A172 (cell line): ENCODE measurements at regions not wholly inside any gene's neighbourhood (a gene's known extent, or its start where the extent isn't known, plus 50 kb on each side); places are given as distances from the start of the nearest gene placed in this dataset.
A peak's percentile ranks its signal among the peaks of the same experiment; 100 is the strongest.
"Not testable (repeated sequence)": the region's sequence is repeated elsewhere in the genome, so short reads cannot be mapped to it uniquely, and the experiment has no call there.

Experiments
- DNase-seq: peaks from one replicate; pipeline ENCODE4 v3.0.0-alpha.2; 2015; ENCODE audit warnings: low spot score

DNA sequence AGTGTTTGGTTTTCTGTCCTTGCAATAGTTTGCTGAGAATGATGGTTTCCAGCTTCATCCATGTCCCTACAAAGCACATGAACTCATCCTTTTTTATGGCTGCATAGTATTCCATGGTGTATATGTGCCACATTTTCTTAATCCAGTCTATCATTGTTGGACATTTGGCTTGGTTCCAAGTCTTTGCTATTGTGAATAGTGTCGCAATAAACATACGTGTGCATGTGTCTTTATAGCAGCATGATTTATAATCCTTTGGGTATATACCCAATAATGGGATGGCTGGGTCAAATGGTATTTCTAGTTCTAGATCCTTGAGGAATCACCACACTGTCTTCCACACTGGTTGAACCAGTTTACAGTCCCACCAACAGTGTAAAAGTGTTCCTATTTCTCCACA, 269.8 kb upstream of the DCN start:
- DNase-seq = not testable (repeated sequence)

DNA sequence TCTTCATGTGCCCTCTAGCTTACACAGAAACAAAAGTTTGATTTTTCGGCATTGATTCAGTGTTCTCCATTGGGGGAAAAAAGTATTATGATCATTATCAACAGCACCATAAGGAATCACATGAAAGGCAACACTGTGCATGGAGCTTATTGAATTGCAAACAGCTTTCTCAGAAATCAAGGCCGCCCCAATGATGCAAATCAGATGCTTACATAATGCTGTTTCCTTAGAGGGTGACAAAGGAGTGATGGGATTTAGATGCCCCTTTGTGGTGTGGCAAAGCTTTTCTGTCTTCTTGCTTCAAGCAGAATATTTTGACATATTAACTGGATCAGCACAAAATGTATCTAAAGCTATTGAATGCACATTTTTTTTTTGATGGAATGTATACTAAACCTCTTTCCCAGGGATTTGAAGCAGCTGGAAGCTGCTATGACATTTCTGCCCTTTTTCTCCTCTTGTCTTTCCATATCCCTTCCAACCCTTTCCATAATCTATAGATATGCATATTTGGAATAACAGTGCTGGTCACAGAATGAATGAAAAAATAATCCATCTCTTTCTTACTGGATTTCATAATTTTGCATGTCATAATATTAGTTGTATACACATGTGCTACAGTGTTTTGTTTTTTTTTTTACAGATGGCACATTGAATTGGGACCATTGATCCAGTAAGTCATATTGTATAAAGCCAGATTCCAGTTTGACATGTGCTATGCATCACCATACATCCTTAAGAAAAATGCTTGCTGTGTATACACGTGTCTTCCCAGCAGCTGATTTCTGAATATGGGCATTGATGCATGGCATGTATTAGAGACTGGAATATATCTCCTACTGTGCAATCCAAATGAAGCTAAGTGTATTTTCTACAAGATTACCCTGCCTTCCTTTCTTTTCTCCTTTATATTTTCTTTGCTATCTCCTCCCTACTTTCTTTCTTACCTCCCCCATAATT, 259.7 kb upstream of the DCN start:
- DNase-seq = no peak

DNA sequence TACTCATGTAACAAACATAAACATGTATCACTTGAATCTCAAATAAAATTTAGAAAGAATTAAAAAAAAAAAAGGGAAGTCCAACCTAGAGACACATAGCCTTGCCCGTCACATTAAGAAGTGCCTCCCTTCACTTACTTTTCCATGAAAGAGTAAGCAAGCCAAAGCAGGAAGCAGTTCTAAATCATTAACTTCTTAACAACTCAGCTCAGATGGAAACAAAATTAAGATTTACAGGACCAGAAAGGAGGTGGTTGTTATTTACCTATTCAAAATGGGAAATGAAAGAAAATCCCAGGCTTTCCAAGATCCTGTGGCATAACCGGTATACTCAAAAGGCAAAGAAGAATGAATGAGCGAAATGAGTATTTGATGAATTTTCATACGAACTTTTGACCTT, 258.6 kb upstream of the DCN start:
- DNase-seq = no peak

DNA sequence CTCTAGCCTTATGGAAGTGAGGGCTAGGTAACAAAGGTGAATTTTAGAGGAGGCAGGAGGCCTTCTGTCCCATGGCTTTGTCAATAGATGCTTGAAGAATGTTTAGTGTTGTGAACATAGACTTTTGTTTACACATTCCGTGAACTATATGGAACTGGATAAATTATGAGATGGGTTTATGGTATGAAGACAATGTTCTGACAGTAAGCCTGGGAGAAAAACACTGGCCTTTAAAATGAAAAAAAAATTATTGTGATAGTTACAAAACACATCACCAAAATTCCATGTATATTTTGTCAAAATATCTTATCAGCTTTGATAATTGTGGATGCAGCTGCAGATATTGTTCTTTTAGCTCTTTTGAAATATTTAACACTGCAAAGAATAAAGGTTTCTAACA, 251.5 kb upstream of the DCN start:
- DNase-seq = no peak

DNA sequence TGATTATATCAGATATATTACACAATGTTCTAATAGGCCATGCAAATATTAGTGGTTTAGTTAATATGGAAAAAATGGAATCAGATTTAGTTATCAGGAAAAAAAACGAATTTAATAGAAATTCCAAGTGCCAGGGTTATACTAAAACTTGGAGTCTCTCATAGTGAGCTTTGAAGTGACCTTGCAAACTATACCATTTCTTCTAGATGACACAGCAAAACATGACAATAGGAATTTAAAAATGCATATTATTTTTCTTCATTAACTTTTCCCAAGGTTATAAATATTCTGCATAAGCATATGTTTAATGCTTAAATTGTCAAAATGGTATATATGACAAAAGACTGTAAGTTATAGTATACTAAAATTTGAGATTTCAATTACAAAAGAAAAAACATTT, 250.1 kb upstream of the DCN start:
- no peak for DNase-seq

DNA sequence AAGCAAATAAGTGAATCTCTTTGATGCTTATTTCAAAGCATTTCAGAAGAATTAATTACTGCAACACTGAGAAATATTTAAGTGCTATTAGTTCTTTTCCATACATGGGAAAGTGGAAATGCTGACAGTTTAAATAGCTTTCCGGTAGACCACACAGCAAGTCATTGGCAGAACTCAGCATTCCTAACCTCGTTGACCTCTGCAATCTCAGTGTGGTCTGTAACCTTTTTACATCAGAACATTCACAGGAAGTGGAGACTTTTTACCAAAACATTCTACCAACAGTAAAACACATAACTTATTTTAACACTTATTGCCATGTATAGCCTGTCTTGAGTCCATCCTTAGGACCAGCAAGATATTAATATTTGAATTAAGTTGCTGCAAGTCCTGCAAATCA, 249.5 kb upstream of the DCN start:
- DNase-seq = peak; percentile 57

DNA sequence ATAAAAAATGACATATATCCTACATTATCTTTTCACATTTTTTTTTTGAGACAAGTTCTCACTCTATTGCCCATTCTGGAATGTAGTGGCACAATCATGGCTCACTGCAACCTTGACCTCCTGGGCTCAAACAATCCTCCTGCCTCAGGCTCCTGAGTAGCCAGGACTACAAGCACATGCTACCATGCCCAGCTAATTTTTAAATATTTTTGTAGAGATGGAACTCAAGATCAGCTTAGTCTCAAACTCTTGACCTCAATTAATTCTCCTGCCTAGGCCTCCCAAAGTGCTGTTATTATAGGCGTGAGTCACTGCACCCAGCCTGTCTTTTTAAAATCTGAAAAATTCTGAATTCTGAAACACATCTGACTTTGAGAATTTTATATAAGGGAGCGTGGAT, 241.9 kb upstream of the DCN start:
- no peak for DNase-seq

DNA sequence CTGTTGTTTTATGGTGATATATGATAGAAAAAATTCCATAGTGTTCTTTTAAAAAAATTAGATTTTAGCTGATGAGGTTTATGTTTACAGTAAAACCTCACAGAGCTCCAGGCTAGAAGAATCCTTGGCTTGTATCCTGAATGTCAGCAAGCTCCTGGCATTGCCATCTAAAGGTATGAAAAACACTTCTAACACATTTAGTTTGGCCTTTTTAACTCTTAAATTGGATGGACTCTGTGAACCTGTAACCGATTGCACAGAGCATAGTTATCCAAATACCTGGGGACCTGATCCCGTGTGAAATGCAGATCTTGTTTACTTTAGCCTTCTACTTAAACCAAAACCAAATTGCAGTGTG, 241.1 kb upstream of the DCN start:
- no peak for DNase-seq

DNA sequence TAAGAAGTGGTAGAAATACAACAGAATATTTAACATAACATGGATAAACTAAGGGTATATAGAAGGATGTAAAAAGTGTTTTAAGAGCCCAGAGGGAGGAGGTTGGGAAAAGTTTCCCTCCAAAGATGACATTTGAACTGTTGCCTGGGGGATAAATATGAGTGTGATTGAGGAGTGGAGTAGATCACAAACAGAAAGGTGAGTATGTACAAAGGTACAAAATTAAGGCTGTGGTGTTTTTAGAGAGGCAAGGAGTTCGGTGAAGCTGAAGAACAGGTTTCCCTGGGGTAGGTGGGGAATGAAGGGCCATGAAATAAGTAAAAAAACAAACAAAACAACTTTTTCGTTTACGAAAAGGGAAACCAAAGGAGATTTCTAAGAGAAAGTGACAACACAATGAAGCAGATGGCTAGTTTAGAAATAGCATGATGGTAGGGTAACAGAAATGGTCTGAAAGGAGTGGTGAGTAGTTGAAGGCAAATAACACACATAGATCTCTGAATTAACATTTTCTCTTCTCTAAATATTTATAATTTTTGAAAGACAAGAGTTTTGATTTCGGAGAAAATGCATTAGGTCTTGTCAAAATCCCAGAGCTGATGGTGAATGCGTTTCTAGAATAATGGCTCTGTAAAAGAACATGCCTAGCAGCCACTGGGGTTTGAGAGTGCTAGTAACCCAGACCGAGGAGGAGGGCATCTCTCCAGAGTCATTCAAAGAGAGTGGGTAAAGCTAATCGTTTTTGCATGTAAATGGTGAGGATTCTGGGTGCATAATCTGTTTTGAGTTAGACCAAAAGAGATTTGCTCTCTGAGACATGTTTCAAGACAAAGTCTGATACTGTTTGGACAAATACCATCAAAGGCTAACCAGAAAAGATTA, 240.4 kb upstream of the DCN start:
- no peak for DNase-seq

DNA sequence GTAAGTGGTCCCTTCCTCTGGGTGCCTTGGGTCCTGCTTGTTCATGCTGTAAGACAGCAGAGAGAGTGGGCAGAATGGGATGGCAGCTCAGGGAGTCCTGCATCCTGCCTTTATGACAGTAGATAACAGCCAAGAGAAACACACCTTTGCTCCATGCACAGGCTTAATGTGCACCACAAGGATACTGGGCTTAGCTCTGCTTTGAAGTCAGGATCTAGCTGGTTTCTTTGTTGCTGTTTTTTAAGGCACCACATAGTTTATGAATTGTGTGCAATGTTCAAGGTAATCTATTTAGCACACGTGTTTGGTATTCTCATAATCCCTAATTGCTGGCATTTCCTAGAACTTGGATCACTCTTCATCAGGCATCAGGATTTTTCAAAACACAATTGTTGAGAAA, 239.5 kb upstream of the DCN start:
- DNase-seq = no peak

DNA sequence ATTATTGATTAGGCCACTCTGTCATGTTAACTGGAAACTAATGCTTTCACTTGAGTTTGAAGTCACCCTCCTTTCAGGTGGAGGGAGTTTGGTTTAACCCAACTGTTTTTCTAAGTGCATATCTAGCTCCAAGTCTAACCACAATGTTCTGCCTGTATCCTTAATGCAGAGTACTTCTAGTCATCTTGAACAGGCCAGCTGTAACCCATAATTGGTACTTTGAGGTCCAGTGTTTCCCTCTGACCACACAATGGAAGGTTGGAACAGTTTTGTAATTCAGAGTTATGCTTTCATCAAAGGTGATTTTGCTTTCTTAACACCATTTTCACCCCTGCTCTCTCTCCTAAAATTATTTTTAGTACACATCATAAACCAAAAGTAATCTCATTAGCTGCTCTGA, 237.2 kb upstream of the DCN start:
- no peak for DNase-seq

DNA sequence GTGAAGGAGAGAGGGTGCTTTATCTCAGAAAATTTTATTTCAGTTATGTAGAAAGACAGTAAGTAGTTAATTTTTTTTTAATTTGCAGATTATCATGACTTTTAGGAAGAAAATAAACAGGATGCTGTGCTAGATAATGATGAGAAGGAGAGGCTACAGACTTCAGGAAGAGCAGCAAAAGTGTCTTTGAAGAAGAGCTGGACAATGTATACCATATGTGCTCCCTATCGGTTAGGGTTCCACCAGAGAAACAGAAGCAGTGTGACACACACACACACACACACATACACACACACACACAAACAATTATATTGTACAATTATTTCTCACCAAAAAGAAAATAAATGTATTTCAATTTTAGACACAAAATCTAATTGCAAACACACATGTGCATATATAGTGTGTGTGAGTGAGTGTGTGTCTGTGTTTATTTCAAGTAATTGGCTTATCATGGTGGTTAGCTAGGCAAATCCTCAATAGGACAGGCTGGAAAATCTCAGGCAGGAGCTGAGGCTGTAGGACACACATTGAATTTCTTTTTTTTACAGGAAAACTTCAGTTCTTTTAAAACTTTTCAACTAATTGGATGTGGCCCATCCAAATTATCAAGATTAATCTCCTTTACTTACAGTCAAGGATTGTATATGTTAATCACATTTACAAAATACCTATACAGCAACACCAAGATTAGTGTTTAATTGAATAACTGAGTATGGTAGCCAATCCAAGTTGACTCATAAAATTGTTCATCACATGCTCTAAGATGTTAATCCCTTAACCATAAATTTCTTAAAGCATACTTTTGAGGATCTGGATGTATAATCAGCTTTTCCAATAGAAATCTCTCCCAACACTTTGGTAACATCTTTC, 235.8 kb upstream of the DCN start:
- no peak for DNase-seq

DNA sequence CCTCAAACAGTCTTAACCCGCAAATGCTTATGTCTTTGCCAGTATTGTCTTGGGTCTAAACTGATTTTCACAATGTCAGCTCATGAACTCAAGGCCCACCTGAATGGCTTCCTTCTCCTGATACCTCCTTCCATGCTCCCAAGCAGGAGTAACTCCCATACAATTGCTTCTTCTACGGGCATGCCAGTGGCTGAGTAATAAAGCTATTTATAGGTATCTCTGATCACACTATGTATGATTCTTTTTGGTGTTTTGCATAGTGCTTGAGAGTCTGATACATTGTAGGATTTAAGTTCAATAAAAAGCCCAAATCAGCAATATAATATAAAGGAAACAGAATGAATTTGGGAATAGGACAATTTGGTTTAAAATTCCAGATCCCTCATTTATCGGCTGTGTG, 235.0 kb upstream of the DCN start:
- DNase-seq = no peak

DNA sequence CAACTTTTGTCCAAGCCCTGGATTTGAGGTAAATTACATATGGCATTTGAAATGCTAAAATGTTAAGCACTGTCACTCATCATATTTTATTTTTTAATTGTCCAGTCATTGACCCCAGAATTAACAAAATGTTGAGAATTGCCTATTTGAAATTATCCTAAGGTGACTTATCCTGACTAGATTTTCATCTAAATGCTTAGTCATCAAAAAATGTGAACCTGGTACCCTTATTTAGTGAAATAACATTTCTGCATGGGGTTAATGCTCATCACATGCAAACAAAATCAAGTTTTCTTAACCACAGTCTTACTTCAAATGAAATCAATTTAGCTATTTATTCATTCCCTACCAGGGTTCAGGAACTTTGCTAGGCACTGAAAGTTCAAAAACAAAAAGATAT, 232.0 kb upstream of the DCN start:
- no peak for DNase-seq

DNA sequence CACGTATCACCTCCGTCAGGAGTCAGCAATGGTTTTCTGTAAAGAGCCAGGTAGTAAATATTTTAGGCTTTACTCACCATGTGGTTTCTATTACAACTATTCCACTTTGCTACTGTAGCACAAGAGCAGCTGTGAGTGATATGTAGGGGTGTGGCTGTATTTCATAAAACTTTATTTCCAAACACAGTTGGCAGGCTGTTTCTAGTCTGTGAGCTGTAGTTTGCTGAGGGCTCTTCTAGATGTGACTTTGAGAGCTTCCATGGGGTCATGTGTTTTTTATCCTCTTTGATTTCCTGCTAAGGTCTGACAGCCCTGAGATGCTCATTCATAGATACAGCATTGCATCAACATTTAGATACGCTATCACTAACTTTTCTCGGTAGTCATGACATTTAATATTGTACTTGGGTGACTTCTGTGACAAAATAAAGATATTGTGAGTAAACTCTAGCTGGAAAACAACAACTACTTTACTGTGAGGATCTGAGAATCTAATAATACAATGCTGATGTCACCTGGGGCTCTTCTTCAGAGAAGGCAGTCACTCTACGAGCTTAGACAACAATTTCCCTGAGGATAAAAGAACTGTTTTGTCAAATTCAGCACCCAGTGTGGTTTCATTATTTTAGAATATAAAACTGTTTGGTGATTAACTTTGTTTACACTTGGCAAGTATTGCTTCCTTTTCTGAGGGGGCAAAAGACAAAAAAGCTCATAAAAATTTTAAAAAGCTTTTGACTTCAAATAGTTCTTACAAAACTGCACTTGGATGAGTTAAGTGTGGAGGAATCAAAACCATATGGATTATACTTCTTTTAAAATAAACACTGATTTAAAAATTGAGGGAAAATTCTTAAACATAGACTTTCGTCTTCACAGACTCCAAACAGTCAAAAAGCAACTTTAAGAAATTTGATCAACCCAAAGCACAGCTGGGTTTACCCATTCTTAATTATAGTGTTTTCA, 231.2 kb upstream of the DCN start:
- DNase-seq = peak; percentile 77

DNA sequence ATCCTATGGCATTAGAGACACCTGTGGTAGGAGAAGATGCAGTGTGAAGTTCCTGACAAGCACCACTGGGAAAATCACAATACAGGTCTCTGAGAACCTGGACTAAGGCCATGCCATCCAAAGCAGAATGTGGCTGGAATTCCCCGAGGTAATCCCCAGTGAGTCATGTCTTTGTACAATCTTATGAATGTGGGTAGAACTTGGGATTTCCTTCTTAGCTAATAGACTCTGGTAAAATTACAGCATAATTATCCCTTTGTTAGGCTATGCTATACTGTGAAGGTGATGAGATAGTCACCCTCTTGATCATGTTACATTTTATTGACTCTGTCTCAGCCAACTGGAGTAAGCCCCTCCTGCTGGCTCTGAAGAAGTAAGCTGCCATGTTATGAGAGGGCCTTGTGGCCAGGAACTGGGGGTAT, 224.3 kb upstream of the DCN start:
- DNase-seq = peak; percentile 92

DNA sequence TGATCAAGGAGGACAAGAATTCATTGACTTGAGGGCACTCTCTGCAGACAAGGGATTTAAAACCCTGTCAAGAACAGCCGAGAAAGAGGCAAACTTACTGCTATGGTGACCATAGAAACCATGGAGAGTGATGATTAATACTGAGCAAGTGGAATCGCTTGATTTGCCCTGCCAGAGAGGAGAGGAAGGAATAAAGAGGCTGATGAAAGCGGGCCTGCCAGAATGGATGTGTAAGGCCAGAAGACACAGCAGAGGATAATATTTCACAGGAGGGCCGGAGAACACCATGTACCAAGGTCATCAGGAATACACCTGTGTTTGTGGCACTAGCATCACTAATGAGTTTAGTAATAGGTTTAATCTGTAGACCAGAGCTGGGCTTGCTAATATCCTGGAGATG, 221.8 kb upstream of the DCN start:
- no peak for DNase-seq

DNA sequence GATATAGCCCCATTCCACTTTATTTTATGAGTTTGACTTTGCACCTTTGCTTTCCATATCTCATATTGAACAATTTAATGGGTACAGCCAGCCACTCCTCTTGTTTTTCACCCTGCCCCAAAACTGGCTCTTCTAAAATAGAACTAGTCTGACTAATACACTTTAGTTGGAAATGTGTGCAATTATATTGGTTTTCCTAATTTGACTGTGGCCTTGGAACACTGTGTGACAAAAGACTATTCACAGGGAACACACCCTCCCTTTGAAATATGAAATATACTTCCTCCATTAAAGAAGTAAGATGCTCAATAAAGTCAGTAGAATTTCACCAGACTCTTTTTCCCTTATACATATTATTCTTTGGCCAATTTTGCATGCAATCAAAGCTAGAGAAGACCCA, 218.6 kb upstream of the DCN start:
- no peak for DNase-seq

DNA sequence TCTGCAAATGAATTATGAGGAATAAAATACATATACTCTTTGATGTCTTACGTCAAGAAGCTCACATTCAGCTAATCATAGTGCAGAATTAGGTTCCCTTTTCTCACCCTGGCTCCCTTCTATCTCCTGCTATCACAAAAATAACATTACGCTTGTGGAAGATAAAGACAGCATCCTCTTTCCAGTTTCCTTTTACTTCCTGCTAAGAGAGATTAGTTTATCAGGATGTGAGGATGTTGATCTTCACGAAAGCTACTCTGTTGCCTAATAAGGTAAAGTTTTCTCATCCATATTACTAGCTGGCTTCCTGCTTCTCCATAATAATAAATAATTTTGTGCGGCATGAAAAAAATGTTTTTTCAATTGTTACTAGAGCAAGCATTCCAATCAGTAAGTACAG, 217.7 kb upstream of the DCN start:
- no peak for DNase-seq

DNA sequence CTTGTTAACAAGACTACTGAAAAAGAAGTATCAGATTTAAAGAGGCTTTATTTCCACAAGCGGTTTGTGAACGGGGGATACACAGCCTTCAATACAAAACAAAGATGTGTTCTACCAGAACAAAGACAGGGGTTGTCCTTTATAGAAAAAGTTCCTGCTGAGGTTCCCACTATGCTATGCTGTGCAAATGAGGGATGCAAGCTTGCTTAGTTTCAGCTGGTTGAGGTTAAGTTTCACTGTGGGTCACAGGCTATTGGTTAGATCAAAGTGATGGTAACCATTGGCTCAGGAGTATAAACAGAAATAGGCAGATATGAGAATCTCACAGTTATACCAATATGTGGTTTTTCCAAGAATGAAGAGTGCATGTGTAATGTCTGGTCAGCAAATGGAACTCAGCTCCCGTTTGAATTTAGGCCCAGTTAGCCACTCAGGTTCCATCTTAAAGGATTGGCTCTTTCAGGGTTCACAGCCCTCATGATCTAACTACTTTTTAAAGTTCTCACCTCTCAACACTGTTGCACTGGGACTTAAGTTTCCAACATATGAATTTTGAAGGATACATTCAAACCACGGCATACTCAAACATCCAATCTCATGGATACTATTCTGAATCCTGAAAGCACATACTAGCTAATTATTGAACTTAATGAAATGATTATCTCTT, 215.4 kb upstream of the DCN start:
- no peak for DNase-seq
